HG02840 (cell line): ENCODE measurements at regions not wholly inside any gene's neighbourhood (a gene's known extent, or its start where the extent isn't known, plus 50 kb on each side); places are given as distances from the start of the nearest gene placed in this dataset.
"Not testable (repeated sequence)": the region's sequence is repeated elsewhere in the genome, so short reads cannot be mapped to it uniquely, and the experiment has no call there.

ENCODE experiments used
- ATAC-seq: cut with Tn5 transposase; IDR thresholded peaks from one replicate; pipeline ENCODE4 v1.9.1; 2021; ENCODE audit warnings: mild to moderate bottlenecking, moderate library complexity, moderate number of reproducible peaks; ENCODE audit not compliant: unreplicated experiment, low FRiP score

- ATAC-seq, result no peak
These were observed 481.8 kb downstream of the XYLT1 start for GRCh38 chr16:16988963-16989362.

- ATAC-seq, result no peak
These were observed 481.4 kb downstream of the XYLT1 start for GRCh38 chr16:16989368-16989767.

- ATAC-seq, result no peak
These were observed 479.0 kb downstream of the XYLT1 start for GRCh38 chr16:16991711-16992110.

GRCh38 chr16:16992975-16993765 lies 477.6 kb downstream of the XYLT1 start:
- no peak for ATAC-seq

GRCh38 chr16:16994831-16995230 lies 475.9 kb downstream of the XYLT1 start:
- no peak for ATAC-seq

GRCh38 chr16:16996827-16997226 lies 473.9 kb downstream of the XYLT1 start:
- ATAC-seq, result no peak

- no peak for ATAC-seq
These were observed 473.4 kb downstream of the XYLT1 start for GRCh38 chr16:16997349-16997748.

- no peak for ATAC-seq
These were observed 469.3 kb downstream of the XYLT1 start for GRCh38 chr16:17001471-17001870.

GRCh38 chr16:17002565-17002964 lies 468.2 kb downstream of the XYLT1 start:
- ATAC-seq, result no peak

- not testable (repeated sequence) for ATAC-seq
These were observed 464.8 kb downstream of the XYLT1 start for GRCh38 chr16:17005963-17006362.

- ATAC-seq, result no peak
These were observed 459.0 kb downstream of the XYLT1 start for GRCh38 chr16:17011712-17012111.

GRCh38 chr16:17013038-17013437 lies 457.7 kb downstream of the XYLT1 start:
- ATAC-seq, result no peak

- ATAC-seq, result no peak
These were observed 456.2 kb downstream of the XYLT1 start for GRCh38 chr16:17014484-17015121.

- no peak for ATAC-seq
These were observed 455.1 kb downstream of the XYLT1 start for GRCh38 chr16:17015702-17016101.

- no peak for ATAC-seq
These were observed 453.3 kb downstream of the XYLT1 start for GRCh38 chr16:17017442-17017841.

GRCh38 chr16:17018585-17018939 lies 452.2 kb downstream of the XYLT1 start:
- no peak for ATAC-seq

- no peak for ATAC-seq
These were observed 451.4 kb downstream of the XYLT1 start for GRCh38 chr16:17019366-17019765.

GRCh38 chr16:17023606-17024005 lies 447.2 kb downstream of the XYLT1 start:
- ATAC-seq, result no peak

- ATAC-seq, result no peak
These were observed 446.2 kb downstream of the XYLT1 start for GRCh38 chr16:17024514-17024913.

- peak; percentile 78 for ATAC-seq
These were observed 444.0 kb downstream of the XYLT1 start for GRCh38 chr16:17026600-17027242.

- no peak for ATAC-seq
These were observed 443.2 kb downstream of the XYLT1 start for GRCh38 chr16:17027488-17028129.
